Esophagus squamous epithelium (tissue), 4 donors: ENCODE measurements at regions not wholly inside any gene's neighbourhood (a gene's known extent, or its start where the extent isn't known, plus 50 kb on each side); places are given as distances from the start of the nearest gene placed in this dataset.

Source experiments
- POLR2A ChIP-seq, 4 donors: fragments of 450-650 bp; IDR thresholded peaks; one replicate each; pipeline ENCODE4 v1.6.1; 2017; ENCODE audit warnings: antibody characterized with exemption in 4 of 4, mild to moderate bottlenecking in 4 of 4, moderate library complexity in 3 of 4
- TF ChIP-seq, protein P1 (sequence below), 6 experiments: fragments of 450-650 bp in 4 of 6; fragments of 200-600 bp in 2 of 6; sonication (generic) in 2 of 6; IDR thresholded peaks; one replicate each; pipeline ENCODE4 v1.5.1; 2016 to 2019; ENCODE audit warnings: antibody characterized with exemption in 6 of 6, mild to moderate bottlenecking in 4 of 6, moderate library complexity in 4 of 6

DNA sequence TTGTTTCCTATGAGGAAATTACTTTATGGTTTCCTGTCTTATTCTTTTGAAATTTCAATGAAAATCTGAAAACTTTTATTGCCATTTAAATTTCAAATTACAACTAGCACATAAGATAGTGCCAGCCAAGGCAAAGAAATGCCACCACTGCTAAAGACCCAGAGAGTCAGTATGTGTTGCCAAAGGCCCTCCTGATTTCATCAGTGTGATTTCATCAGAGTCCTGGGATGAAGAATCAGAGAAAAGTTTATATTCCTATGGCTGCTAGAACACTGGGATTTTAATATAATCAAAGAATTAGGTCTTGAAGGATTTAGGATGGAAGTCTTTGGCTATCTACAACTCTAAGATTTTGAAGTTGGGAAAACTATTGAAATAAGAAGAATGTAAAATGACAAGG lies 434.2 kb upstream of the CCDC54 start:
- TF ChIP-seq, protein P1, sequence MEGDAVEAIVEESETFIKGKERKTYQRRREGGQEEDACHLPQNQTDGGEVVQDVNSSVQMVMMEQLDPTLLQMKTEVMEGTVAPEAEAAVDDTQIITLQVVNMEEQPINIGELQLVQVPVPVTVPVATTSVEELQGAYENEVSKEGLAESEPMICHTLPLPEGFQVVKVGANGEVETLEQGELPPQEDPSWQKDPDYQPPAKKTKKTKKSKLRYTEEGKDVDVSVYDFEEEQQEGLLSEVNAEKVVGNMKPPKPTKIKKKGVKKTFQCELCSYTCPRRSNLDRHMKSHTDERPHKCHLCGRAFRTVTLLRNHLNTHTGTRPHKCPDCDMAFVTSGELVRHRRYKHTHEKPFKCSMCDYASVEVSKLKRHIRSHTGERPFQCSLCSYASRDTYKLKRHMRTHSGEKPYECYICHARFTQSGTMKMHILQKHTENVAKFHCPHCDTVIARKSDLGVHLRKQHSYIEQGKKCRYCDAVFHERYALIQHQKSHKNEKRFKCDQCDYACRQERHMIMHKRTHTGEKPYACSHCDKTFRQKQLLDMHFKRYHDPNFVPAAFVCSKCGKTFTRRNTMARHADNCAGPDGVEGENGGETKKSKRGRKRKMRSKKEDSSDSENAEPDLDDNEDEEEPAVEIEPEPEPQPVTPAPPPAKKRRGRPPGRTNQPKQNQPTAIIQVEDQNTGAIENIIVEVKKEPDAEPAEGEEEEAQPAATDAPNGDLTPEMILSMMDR (IDR thresholded peaks at IDR 0.05) = no peak
- TF ChIP-seq POLR2A (IDR thresholded peaks at IDR 0.05) = no peak
